ENCODE measurements at regions not wholly inside any gene's neighbourhood (a gene's known extent, or its start where the extent isn't known, plus 50 kb on each side); places are given as distances from the start of the nearest gene placed in this dataset.
"Not testable (repeated sequence)": the region's sequence is repeated elsewhere in the genome, so short reads cannot be mapped to it uniquely, and the experiment has no call there.

DNA sequence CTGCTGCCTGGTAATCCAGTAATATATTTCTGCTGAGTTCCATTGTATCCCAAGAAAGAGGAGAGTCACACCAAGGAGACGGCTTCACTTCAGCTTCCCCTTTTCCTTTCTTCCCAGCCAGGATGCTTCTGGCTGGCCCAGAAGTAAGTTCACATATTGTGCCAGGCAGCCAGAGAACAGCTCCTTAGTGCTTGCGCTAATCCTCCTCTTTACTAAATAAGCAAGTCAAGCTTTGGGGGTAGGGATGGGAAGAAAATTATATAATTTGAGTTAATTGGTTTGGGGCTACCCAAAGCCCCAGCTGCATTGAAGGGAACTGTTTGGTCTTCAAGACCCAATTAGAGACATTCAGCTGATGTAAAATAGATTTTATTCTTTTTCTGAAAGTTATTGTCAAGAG, 218.8 kb upstream of the HES1 start:
- H3K36me3 Mint-ChIP-seq = no peaks in the 10 kb centered on the region
- peaks cover 8% of the 10 kb centered on the region for H3K4me1 Mint-ChIP-seq
- H3K4me3 Mint-ChIP-seq = no peak overlapping the region
- no peaks in the 10 kb centered on the region for H3K27me3 Mint-ChIP-seq
- H3K9me3 Mint-ChIP-seq = no peaks in the 10 kb centered on the region
- no peak overlapping the region for H3K27ac Mint-ChIP-seq

DNA sequence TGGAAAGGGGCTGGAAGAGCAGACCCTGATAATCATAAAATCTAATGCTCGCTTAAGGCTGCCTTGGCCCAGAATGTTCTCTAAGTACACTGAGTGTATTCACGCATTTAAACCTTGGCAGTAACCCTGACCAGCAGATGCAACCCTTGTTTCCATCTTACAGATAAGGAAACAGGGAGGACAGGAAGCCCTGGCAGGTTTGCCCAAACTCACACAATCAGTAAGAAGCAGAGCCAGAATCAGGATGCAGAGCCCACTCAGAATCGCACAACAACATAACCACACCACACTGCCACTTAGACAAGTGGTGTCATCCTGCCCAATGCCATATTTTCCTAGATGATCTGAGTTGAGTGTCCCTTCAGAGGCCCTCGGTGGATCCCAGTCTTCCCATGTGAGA, 214.5 kb upstream of the HES1 start:
- H3K9me3 Mint-ChIP-seq = no peaks in the 10 kb centered on the region
- H3K27me3 Mint-ChIP-seq = no peaks in the 10 kb centered on the region
- H3K36me3 Mint-ChIP-seq = no peaks in the 10 kb centered on the region
- H3K27ac Mint-ChIP-seq = no peak overlapping the region
- H3K4me3 Mint-ChIP-seq = no peak overlapping the region
- no peaks in the 10 kb centered on the region for H3K4me1 Mint-ChIP-seq

DNA sequence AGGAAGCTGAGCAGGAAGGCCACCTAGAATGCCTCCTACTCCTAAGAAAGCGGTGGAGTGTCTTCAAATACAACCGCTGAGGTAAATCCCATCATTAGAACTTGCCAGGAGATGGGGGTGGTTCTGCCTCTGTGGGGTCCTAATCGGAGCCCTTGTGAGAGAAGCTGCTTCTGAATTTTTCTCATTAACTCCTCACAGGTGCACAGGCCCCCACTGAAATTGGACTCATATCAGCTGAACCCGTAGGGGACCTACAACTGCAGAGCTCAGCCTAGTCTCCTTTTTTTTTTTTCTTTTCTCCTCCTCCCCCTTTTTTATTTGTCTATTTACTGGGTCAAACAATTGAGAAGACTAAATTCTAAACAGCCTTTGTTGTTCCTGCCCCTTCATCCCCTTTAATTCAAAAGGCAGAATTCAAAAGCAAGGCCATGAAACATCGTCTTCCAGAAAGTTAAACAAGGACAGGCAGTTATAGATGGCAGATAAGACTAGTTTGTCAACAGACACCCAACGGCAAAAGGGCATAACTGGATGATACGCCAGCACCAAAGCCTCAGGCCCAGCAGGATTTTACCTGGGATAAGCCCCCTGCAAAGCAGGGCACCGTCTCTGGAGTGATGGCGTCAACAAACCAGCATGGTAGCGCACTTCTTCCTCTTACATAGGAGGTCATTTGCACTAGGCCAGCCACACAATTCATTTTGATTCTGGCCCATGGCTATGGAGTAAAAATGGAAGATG, 213.7 kb upstream of the HES1 start:
- Mint-ChIP-seq H3K9me3 (no peaks in the 10 kb centered on the region), H3K4me1 (no peaks in the 10 kb centered on the region), H3K27ac (no peak overlapping the region), H3K4me3 (no peak overlapping the region), H3K36me3 (no peaks in the 10 kb centered on the region), H3K27me3 (no peaks in the 10 kb centered on the region)

DNA sequence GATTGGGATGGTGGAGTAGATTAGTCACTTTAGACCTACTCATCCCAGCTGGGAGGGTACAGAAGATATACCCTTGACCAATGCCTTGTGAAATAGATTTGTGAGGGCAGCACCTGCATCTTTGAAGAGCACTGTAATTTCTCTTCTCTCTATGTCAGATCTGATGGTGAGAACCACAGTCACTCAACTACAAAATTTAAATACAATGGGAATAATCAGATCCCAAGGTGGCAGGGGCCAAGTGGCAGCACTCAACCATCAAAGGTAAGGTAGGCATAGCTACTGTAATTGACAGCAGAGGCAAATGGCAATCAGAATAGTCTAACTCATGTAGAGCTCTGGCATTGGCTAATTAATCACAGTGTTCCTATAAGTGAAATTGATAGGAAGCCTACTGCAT, 212.0 kb upstream of the HES1 start:
- not testable (repeated sequence) for H3K27ac Mint-ChIP-seq, H3K4me3 Mint-ChIP-seq, H3K36me3 Mint-ChIP-seq, H3K4me1 Mint-ChIP-seq, H3K27me3 Mint-ChIP-seq, H3K9me3 Mint-ChIP-seq

DNA sequence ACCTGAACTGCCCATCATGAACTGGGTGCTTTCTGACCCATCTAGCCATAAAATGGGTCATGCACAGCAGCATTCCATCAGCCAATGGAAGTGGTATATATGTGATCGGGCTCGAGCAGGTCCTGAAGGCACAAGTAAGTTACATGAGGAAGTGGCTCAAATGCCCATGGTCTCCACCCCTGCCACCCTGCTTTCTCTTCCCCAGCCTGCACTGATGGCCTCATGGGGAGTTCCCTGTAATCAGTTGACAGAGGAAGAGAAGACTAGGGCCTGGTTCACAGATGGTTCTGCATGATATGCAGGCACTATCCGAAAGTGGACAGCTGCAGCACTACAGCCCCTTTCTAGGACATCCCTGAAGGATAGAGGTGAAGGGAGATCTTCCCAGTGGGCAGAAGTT, 209.9 kb upstream of the HES1 start:
- H3K27me3 Mint-ChIP-seq, H3K36me3 Mint-ChIP-seq, H3K9me3 Mint-ChIP-seq, H3K4me1 Mint-ChIP-seq, H3K27ac Mint-ChIP-seq, H3K4me3 Mint-ChIP-seq: not testable (repeated sequence)

DNA sequence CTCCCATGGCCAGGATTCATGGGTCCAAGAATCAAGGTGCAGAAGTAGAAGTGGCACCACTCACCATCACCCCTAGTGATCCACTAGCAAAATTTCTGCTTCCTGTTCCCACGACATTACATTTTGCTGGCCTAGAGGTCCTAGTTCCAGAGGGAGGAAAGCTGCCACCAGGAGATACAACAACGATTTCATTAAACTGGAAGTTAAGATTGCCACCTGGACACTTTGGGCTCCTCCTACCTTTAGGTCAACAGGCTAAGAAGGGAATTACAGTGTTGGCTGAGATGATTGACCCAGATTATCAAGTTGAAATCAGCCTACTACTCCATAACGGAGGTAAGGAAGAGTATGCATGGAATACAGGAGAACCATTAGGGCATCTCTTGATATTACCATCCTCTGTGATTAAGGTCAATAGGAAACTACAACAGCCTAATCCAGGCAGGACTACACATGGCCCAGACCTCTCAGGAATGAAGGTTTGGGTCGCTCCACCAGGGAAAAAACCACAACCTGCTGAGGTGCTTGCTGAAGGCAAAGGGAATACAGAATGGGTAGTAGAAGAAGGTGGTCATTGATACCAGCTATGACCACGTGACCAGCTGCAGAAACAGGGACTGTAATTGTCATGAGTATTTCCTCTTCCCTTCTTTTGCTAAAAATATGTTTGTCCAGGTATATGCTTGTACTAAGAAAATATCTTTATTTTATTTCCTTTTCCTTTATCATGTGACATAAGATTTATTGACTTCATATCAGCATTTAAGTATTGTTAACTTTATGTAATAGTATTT, 208.3 kb upstream of the HES1 start:
- H3K4me1 Mint-ChIP-seq, H3K27me3 Mint-ChIP-seq, H3K27ac Mint-ChIP-seq, H3K4me3 Mint-ChIP-seq, H3K36me3 Mint-ChIP-seq, H3K9me3 Mint-ChIP-seq: not testable (repeated sequence)

DNA sequence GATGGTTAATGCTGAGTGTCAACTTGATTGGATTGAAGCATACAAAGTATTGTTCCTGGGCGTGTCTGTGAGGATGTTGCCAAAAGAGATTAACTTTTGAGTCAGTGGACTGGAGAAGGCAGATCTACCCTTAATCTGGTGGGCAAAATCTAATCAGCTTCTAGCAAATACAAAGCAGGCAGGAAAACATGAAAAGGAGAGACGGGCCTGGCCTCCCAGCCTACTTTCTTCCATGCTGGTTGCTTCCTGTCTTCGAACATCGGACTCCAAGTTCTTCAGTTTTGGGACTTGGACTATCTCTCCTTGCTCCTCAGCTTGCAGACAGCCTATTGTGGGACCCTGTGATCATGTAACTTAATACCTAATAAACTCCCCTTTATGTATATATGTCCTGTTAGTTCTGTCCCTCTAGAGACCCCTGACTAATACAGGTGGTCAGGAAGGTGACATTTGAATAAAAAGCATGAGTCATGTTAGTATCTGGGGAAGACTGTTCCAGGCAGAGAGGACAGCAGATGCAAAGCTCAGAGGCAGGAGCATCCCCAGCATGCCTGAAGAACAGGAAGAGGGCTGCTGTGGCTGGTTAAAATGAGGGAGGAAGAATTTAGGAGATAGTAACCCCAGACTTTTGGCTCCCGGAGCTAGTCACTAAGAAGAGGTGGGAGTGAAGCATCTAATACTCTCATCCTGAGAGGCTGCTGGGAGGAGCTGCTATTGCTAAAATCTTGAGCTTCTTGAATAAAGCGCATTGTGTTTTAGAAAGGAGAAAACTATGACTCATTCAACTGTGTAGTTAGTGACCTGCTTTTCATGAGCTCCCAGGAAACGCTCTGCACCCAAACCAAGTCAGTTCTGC, 207.4 kb upstream of the HES1 start:
- no peak overlapping the region for H3K4me3 Mint-ChIP-seq

DNA sequence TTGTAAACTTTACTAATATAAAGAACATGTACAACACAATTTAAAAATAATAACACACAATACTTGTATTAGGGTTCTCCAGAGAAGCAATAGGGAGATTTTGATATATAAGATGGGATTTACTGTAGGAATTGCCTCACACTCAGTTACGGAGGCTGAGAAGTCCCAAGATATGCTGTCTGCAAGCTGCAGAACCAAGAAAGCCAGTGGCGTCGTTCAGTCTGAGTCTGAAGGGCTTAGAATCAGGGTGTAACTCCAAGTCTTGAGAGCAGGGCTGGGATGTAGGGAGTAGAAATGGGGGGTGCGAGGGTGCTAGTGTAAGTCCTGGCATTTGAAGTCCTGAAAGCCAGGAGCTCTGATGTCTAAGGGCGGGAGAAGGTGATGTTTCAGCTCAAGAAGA, 206.6 kb upstream of the HES1 start:
- Mint-ChIP-seq H3K27ac (no peak overlapping the region), H3K4me1 (no peaks in the 10 kb centered on the region), H3K36me3 (no peaks in the 10 kb centered on the region), H3K4me3 (no peak overlapping the region), H3K9me3 (no peaks in the 10 kb centered on the region), H3K27me3 (peaks cover 2% of the 10 kb centered on the region)

More for the DNA sequence above, 207.4 kb upstream of the HES1 start:
- H3K4me1 Mint-ChIP-seq = no peaks in the 10 kb centered on the region
- H3K27me3 Mint-ChIP-seq = peaks cover 2% of the 10 kb centered on the region
- H3K9me3 Mint-ChIP-seq = no peaks in the 10 kb centered on the region
- no peaks in the 10 kb centered on the region for H3K36me3 Mint-ChIP-seq
- no peak overlapping the region for H3K27ac Mint-ChIP-seq

DNA sequence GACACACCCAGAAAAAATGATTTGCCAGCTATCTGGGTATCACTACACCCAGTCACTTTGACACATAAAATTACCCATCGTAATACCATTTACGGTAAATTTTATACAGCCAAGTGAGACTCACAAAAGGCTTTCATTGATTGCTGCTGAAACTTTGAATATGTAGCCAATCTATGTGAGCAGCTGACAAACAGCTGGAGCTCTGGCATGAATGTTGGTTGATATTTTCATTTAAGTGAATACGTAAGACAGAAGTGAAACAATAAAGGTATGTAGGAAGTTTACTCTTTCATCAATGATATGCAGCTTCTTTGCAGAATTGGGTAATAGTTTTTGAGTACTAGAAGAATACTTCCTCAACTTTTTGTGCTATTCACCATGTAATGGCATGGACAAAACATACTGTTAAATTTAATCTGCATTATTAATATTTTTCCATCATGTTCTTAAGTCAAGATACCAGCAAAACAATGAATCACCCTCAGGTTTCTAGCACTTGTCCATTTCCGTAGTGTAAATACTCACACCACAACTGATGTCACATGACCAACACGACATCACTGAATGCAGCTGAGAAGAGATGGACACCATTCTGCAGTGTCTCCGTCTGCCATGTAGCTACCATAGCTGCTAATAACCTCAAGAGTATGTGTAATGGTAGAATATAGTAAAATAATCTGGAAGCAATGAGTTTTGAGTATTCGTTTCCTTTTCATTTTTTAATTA, 205.9 kb upstream of the HES1 start:
- no peaks in the 10 kb centered on the region for H3K9me3 Mint-ChIP-seq
- H3K36me3 Mint-ChIP-seq = no peaks in the 10 kb centered on the region
- H3K4me3 Mint-ChIP-seq = no peak overlapping the region
- H3K27ac Mint-ChIP-seq = no peak overlapping the region
- H3K4me1 Mint-ChIP-seq = no peaks in the 10 kb centered on the region
- H3K27me3 Mint-ChIP-seq = peaks cover 2% of the 10 kb centered on the region

DNA sequence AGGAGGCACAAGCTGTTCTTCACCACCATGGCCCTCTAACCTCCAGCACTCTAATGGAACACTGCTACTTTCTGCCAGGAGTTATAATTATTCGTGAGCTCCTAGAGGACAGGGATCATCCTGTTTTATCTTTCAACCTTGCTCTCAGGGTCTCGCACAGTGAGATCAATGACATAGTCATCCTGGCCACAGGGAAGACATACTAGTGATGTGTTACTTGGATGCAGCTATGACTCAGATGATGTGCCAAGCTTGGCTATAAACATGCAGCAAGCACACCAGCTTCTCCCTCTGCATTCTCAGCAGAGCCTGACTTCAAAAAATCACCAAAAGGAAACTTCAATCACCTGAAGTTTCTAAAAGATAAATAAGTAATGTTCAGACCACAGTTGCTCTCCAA, 203.8 kb upstream of the HES1 start:
- Mint-ChIP-seq H3K4me1 (no peaks in the 10 kb centered on the region), H3K27me3 (peaks cover 2% of the 10 kb centered on the region), H3K27ac (no peak overlapping the region), H3K4me3 (no peak overlapping the region), H3K36me3 (no peaks in the 10 kb centered on the region), H3K9me3 (no peaks in the 10 kb centered on the region)

DNA sequence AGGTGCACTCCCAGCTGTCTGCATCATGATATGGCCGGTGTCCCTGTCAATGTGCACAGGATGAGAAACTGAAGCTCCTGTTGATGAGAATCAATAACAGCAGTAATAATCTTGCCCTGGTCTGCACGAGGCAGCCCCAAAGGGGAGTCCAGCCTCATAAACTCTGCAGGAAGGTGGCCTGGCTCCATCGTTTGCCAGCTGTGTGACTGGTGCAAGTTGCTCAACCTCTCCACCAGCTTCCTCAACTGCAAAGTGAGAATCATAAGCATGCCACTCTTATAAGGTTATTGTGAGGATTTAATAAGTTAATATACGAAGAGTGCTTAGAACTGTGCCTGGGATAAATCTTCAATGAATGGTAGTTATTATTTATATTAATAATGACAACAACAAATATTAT, 203.4 kb upstream of the HES1 start:
- no peaks in the 10 kb centered on the region for H3K4me1 Mint-ChIP-seq
- H3K4me3 Mint-ChIP-seq = no peak overlapping the region
- no peak overlapping the region for H3K27ac Mint-ChIP-seq
- no peaks in the 10 kb centered on the region for H3K9me3 Mint-ChIP-seq
- no peaks in the 10 kb centered on the region for H3K36me3 Mint-ChIP-seq
- H3K27me3 Mint-ChIP-seq = peaks cover 2% of the 10 kb centered on the region

DNA sequence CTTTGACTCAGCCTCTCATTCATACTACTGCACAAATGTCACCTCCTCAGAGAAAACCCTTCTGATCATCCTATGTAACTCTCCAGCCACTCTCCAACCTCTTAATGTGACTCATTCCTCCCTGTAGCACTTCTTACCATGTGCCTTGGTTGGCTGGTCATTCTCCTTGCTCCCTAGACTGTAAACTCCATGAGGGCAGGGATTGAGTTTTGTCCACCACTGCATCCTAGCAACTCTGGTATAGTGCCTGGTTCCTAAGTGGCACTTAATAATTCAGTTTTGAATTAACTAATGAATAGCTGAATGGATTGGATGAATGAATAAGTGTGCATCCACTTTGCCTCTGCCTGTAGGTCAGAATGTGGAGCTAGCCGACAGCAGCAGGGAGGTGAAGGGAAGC, 202.5 kb upstream of the HES1 start:
- H3K9me3 Mint-ChIP-seq = no peaks in the 10 kb centered on the region
- H3K27me3 Mint-ChIP-seq = peaks cover 2% of the 10 kb centered on the region
- no peaks in the 10 kb centered on the region for H3K4me1 Mint-ChIP-seq
- no peak overlapping the region for H3K27ac Mint-ChIP-seq
- H3K4me3 Mint-ChIP-seq = no peak overlapping the region
- H3K36me3 Mint-ChIP-seq = no peaks in the 10 kb centered on the region

DNA sequence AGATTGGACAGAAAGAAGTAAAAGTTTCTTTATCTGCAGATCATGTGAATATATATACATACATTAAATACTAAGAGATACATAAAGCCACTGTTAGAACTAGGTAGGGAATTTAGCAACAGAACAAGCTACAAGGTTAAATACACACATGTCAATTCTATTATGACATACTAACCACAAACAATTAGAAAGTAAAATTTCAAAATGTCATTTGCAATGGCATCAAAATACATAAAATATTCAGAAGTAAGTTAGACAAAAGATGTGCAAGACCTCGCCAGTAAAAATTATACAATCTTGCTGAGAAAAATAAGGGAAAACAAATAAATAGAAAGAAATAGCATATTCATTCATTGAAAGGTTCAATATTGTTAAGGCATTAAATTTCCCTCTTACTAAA, 200.0 kb upstream of the HES1 start:
- H3K36me3 Mint-ChIP-seq = no peaks in the 10 kb centered on the region
- no peaks in the 10 kb centered on the region for H3K9me3 Mint-ChIP-seq
- H3K4me3 Mint-ChIP-seq = no peak overlapping the region
- H3K27me3 Mint-ChIP-seq = peaks cover 2% of the 10 kb centered on the region
- H3K4me1 Mint-ChIP-seq = no peaks in the 10 kb centered on the region
- no peak overlapping the region for H3K27ac Mint-ChIP-seq

DNA sequence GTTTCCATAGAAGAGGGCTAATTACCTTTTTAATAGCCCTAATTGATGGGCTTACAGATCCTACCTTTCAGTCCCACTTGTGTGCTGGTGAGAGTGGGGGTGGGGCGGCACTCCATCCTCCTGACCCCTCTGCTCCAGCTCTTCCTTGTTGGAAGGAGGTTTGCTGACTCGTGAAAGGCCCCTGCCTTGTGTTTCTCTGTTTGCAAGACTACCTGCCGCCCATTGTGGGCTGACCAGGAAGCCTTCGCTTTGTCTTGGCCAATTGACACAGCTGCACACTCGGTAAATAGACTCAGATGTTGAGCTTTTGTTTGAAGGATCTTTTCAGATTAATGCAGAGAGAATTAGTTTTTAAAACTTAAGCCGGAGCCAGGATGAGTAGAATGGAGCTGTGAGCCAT, 197.3 kb upstream of the HES1 start:
- Mint-ChIP-seq H3K4me3 (no peak overlapping the region), H3K36me3 (no peaks in the 10 kb centered on the region), H3K9me3 (no peaks in the 10 kb centered on the region), H3K27me3 (no peaks in the 10 kb centered on the region), H3K27ac (no peak overlapping the region), H3K4me1 (no peaks in the 10 kb centered on the region)

DNA sequence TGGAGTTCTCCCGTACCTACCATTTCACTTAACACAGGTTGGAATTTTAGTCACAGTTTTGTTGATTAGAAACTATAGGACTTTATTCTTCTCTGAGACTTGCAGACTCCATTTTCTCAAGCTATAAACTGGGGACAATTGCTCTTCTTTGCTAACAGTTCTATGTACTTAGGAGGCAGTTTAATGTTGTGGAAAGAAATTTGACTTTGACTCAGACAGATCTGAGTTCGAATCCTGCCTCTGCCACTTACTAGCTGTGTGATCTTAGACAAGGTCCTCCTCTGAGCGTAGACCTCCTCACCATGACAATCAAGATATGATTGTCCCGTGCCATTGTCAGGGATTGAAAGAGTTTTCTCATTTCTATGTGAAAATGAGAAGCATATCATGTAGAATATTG, 196.4 kb upstream of the HES1 start:
- Mint-ChIP-seq H3K4me1 (no peaks in the 10 kb centered on the region), H3K4me3 (no peak overlapping the region), H3K27me3 (no peaks in the 10 kb centered on the region), H3K9me3 (no peaks in the 10 kb centered on the region), H3K27ac (no peak overlapping the region), H3K36me3 (no peaks in the 10 kb centered on the region)

All from activated naive CD4-positive, alpha-beta T cell treated with anti-CD3 and anti-CD28 coated beads, Interleukin-2, amount 50 U/mL, for 24 hours (primary cell).